ENCODE measurements at regions not wholly inside any gene's neighbourhood (a gene's known extent, or its start where the extent isn't known, plus 50 kb on each side); places are given as distances from the start of the nearest gene placed in this dataset.

DNA sequence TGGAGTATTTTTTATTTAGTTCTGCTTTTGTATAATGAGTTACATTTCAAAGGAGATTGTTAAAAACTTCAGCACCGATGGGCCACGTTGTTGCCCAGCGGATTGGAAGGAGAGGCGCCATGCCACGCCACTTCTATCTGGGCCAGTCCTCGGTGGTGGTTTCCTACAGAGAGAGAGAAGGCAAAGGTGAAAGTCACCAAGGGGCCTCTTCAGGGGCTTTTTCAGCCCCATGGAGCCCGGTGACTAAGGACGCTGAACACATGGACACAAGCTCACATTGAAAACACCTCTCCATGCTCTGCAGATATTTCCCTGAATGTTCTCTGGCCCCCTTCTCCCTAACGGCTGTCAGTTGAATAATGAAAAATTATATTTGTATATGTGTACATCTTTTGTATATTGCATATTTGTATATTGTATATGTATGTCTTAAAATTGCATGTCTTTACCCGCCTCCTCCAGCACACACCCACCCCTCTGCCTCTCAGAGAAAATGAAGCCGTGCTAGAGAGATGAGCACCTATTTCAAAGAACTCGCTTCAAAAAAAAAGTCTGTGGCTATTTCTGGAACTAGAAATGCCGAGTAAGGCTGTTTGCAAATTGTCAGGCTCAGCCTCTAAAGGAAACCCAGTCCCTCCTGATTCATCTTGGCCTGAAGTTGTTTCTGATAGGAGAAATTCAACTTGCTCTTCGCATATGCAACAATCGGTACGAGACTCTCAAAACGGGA is 91.9 kb upstream of the CDH4 start:
- peaks cover 12% of the 10 kb centered on the region for H3K27me3 ChIP-seq (ENCODE audit: control insufficient read depth, insufficient read depth, low read length)
- no peak overlapping the region for H2AFZ ChIP-seq (replicated peaks; ENCODE audit: low read length, poor library complexity)
- no peak overlapping the region for H2BK15ac ChIP-seq (ENCODE audit: low read depth, low read length)
- no TSS peak for BruUV-seq (replicated peaks)
- 0% methylated on average over 1 of the region's 17 CpGs; no CpG with 5 or more reads in 1 of the 2 experiments for WGBS, 2 experiments (ENCODE audit: extremely low coverage in 2 of 2, insufficient read length in 1 of 2)
- ChIA-PET CTCF (no interaction called here), POLR2A (ENCODE audit: unreplicated experiment) (no interaction called here)
- no peaks in the 10 kb centered on the region for H3K36me3 ChIP-seq (ENCODE audit: control insufficient read depth, insufficient read depth, low read length)
- no peaks in the 10 kb centered on the region for H3K9me3 ChIP-seq (ENCODE audit: control insufficient read depth, insufficient read depth, low read length)
- no peak overlapping the region for H4K8ac ChIP-seq (ENCODE audit: low read depth in 2 of 2, low read length in 2 of 2)
- no peaks in the 10 kb centered on the region for H3K9me1 ChIP-seq (ENCODE audit: insufficient read depth, low read length)
- H2AK5ac ChIP-seq (ENCODE audit: low read depth, low read length) = no peak overlapping the region
- H4K5ac ChIP-seq (ENCODE audit: low read depth, low read length) = no peak overlapping the region
- H3K79me1 ChIP-seq (ENCODE audit: low read depth in 1 of 2, low read length in 2 of 2) = no peaks in the 10 kb centered on the region
- H3K18ac ChIP-seq (ENCODE audit: low read depth, low read length) = no peak overlapping the region
- no peak overlapping the region for H3K23ac ChIP-seq (ENCODE audit: low read depth, low read length)
- DNase-seq (no peak), ATAC-seq (ENCODE audit: low read depth) (no peak)
- dilution Hi-C loops (cut with HindIII; ENCODE audit: low sequenced_read_pairs, unreplicated experiment) (no loop called here), intact Hi-C loops (cut with micrococcal nuclease) (no loop called here), in situ Hi-C loops (cut with MboI; ENCODE audit: low sequenced_read_pairs) (no loop called here)
- no peak overlapping the region for H2BK120ac ChIP-seq (ENCODE audit: low read depth, low read length)
- H4K20me1 ChIP-seq (ENCODE audit: insufficient read depth, low read length) = no peaks in the 10 kb centered on the region
- no peak overlapping the region for H2BK5ac ChIP-seq (ENCODE audit: low read depth, low read length, poor library complexity, severe bottlenecking)
- H2BK20ac ChIP-seq (ENCODE audit: low read depth, low read length) = no peak overlapping the region
- TF ChIP-seq RCOR1 (IDR thresholded peaks at IDR 0.05; ENCODE audit: insufficient replicate concordance, low read length) (no peak), CEBPB (IDR thresholded peaks at IDR 0.05; ENCODE audit: low read depth, low read length) (no peak), SMC3 (IDR thresholded peaks at IDR 0.05; ENCODE audit: low read depth, low read length) (no peak), RFX5 (IDR thresholded peaks at IDR 0.05; ENCODE audit: low read depth, low read length) (no peak), BHLHE40 (IDR thresholded peaks at IDR 0.05; ENCODE audit: low read depth, low read length) (no peak), MAFK (IDR thresholded peaks at IDR 0.05; ENCODE audit: low read depth, low read length) (no peak), CHD1 (IDR thresholded peaks at IDR 0.05; ENCODE audit: low read depth, low read length) (no peak), RAD21 (IDR thresholded peaks at IDR 0.05; ENCODE audit: low read length) (no peak), FOS (IDR thresholded peaks at IDR 0.05; ENCODE audit: low read depth, low read length) (no peak), MAZ (IDR thresholded peaks at IDR 0.05; ENCODE audit: borderline replicate concordance, low read depth, low read length) (no peak), POLR2A (IDR thresholded peaks at IDR 0.05; ENCODE audit: low read depth, low read length) (no peak), NFE2L2 (IDR thresholded peaks at IDR 0.05; ENCODE audit: low read depth, low read length) (no peak)
- TF ChIP-seq, protein P1, sequence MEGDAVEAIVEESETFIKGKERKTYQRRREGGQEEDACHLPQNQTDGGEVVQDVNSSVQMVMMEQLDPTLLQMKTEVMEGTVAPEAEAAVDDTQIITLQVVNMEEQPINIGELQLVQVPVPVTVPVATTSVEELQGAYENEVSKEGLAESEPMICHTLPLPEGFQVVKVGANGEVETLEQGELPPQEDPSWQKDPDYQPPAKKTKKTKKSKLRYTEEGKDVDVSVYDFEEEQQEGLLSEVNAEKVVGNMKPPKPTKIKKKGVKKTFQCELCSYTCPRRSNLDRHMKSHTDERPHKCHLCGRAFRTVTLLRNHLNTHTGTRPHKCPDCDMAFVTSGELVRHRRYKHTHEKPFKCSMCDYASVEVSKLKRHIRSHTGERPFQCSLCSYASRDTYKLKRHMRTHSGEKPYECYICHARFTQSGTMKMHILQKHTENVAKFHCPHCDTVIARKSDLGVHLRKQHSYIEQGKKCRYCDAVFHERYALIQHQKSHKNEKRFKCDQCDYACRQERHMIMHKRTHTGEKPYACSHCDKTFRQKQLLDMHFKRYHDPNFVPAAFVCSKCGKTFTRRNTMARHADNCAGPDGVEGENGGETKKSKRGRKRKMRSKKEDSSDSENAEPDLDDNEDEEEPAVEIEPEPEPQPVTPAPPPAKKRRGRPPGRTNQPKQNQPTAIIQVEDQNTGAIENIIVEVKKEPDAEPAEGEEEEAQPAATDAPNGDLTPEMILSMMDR (conservative IDR thresholded peaks at IDR 0.05; ENCODE audit: low read depth, low read length) = no peak
- TF ChIP-seq, protein P2, sequence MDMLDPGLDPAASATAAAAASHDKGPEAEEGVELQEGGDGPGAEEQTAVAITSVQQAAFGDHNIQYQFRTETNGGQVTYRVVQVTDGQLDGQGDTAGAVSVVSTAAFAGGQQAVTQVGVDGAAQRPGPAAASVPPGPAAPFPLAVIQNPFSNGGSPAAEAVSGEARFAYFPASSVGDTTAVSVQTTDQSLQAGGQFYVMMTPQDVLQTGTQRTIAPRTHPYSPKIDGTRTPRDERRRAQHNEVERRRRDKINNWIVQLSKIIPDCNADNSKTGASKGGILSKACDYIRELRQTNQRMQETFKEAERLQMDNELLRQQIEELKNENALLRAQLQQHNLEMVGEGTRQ (IDR thresholded peaks at IDR 0.05; ENCODE audit: low read depth, low read length) = no peak
- TF ChIP-seq, protein P3, sequence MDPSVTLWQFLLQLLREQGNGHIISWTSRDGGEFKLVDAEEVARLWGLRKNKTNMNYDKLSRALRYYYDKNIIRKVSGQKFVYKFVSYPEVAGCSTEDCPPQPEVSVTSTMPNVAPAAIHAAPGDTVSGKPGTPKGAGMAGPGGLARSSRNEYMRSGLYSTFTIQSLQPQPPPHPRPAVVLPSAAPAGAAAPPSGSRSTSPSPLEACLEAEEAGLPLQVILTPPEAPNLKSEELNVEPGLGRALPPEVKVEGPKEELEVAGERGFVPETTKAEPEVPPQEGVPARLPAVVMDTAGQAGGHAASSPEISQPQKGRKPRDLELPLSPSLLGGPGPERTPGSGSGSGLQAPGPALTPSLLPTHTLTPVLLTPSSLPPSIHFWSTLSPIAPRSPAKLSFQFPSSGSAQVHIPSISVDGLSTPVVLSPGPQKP (IDR thresholded peaks at IDR 0.05; ENCODE audit: borderline replicate concordance, low read depth, low read length) = no peak
- no peak overlapping the region for H4K91ac ChIP-seq (ENCODE audit: insufficient read depth, low read depth, low read length)
- no peak overlapping the region for H3K27ac ChIP-seq (ENCODE audit: insufficient read depth, low read length)
- H3K4ac ChIP-seq (ENCODE audit: low read depth, low read length) = no peak overlapping the region
- 0 out of 2 replicates have a peak, but pooled peaks cover 1% of the 10 kb centered on the region for H3K4me1 ChIP-seq (ENCODE audit: control insufficient read depth, insufficient read depth, low read length)
- no peak overlapping the region for H2AK9ac ChIP-seq (replicated peaks; ENCODE audit: low read depth, low read length, poor library complexity)
- H3K4me2 ChIP-seq (ENCODE audit: low read depth, low read length) = no peak overlapping the region
- H3K4me3 ChIP-seq (ENCODE audit: insufficient read depth, low read depth, low read length) = no peak overlapping the region
- H3K14ac ChIP-seq (replicated peaks; ENCODE audit: low read depth, low read length) = no peak overlapping the region
- H3K9ac ChIP-seq (ENCODE audit: low read depth, low read length) = no peak overlapping the region
- H3K56ac ChIP-seq (ENCODE audit: extremely low read depth, insufficient read depth, low read length) = no peak overlapping the region
